Hepatic stellate cell (primary cell): ENCODE measurements at regions not wholly inside any gene's neighbourhood (a gene's known extent, or its start where the extent isn't known, plus 50 kb on each side); places are given as distances from the start of the nearest gene placed in this dataset.
"Not testable (repeated sequence)": the region's sequence is repeated elsewhere in the genome, so short reads cannot be mapped to it uniquely, and the experiment has no call there.

Experiments
- DNase-seq: peaks from one replicate; pipeline ENCODE4 v3.0.0; 2011; ENCODE audit warnings: low spot score

- no peak for DNase-seq
Measured at GRCh38 chr20:48231253-48231930, 446.1 kb upstream of the SULF2 start.

GRCh38 chr20:48230216-48230615 lies 444.9 kb upstream of the SULF2 start:
- no peak for DNase-seq

GRCh38 chr20:48227381-48227780 lies 442.1 kb upstream of the SULF2 start:
- DNase-seq = no peak

GRCh38 chr20:48226642-48227041 lies 441.4 kb upstream of the SULF2 start:
- no peak for DNase-seq

DNA sequence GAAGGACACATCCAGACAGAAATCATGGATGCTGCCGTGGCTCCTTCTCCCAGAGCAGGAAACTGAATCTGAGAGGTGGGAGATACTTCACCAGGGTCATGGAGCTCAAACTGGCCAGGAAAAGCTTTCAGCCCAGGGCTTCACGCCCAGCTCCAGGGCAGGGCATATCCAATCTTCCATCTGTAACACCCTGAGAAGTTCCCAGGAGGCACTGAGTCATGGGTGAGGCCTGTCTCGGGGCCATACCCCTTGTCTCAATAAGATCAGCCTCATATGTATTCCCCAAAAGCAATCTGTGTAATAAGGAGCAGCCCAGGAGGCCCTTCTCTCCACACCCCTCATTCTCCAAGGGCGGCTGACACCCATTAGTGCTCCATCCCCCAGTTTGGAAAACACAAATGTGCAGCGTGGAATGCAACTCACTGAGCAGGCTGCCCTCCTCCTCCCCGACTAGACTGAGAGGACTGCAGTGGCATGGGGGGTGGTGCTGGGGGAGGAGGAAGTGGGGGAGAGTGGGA lies 439.3 kb upstream of the SULF2 start:
- no peak for DNase-seq

DNA sequence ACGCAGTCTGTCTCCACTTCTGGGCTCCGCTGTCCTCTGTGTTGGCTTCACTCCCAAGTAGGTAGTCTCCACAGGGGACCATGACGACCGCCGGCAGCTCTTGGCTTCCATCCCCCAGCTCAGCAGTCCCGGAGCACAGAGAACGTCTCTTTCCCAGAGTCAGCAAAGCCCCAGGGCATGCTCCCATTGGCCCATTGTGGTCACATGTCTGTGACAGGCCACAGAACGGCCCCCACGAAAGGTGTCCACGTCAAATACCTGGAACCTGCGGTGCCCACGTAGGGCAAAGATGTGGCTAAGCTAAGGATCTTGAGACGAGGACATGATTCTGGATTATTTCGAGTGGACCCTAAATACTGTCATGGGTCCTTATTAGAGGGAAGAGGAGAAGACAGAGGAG lies 438.4 kb upstream of the SULF2 start:
- no peak for DNase-seq

DNA sequence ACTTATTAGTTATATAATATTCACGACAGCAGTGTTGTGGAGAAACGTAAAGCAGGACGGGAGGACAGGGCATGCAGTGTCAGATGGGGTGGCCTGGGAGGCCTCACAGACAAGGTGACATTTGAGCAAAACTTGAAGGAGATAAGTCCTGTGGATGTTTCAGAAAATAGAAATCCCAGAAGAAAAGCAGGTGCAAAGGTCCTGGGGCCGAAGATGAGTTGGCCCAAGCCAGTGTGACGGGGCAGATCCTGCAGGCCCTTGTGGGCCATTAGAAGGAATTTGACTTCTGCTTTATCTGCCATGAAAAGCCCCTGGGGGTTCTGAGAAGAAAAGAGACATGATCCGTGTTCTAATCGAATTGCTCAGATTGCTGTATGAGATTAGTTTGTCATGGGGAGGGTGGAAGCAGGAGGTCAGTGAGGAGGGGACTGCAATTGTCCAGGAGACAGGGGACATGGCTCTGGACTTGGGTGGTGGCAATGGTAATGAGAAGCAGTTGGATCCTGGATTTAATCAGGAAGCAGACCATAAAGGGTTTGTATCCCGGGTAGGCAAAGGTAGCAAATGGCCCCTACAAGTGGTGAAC lies 437.4 kb upstream of the SULF2 start:
- no peak for DNase-seq

DNA sequence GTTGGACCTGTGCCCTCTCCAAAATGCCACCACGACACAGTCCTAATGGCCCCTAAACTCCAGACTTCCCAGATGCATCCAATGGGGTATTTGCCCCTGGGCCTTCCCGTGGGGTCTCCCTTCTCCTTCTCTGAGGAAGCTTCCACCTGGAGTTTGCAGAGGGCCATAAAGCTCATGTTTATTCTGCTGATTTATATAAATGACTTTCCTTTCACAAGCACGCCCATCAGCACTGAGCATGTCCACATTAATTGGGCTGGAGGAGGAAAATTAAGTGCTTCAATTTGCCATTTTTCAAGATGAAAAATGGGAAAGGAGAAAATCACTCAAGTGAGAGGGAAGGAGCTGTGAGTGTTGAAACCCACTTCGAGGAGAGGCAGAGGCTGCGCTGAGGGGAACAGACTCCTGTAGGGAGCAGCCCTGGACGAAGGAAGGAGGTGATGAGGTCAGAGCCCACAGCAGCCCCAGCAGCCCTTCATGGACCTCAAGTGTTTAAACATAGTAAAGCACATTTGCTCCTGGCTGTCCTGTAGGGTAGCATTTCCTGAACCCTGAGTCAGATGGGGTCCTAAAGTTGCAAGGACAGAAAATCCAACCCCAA lies 434.9 kb upstream of the SULF2 start:
- DNase-seq = no peak

DNA sequence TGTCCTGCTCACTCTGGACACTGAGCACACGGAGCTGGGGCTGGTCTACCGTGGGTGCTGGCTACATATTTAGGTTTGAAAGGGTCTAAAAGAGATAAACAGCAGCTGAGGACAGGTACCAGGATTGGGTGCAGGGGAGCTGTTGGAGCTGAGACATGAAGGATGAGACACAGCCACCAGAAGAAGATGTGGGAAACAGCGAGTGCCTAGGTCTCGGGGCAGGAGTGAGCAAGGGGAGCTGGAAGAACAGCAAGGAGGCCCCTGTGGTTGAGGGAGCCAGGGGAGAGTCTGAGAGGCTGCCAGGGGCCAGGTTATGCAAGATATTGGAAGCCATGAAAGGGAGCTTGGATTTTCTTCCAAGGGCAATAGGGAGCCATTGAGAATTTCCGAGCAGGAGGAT lies 434.0 kb upstream of the SULF2 start:
- DNase-seq = no peak

GRCh38 chr20:48217190-48217589 lies 431.9 kb upstream of the SULF2 start:
- DNase-seq = no peak

DNA sequence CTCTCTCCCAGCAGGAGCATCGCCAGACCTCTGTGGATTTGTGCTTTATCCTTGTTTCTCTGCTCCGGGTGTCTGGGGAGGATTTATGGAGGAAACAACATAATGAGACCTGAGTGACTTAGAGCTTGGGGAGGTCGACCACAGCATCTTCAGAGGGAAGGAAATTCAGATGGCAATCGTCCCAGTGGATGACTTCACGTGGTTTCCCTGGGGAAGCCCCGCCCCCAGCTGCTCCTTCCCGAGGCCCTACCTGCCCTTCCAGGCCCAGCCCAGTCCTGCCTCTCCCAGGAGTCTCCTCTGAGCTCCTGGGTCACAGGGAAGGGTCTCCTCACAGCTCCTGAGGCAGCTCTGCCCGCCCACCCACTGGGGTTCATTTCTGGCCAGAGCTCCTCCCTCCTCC lies 430.3 kb upstream of the SULF2 start:
- DNase-seq = no peak

- DNase-seq = no peak
Measured at GRCh38 chr20:48214601-48215000, 429.3 kb upstream of the SULF2 start.

DNA sequence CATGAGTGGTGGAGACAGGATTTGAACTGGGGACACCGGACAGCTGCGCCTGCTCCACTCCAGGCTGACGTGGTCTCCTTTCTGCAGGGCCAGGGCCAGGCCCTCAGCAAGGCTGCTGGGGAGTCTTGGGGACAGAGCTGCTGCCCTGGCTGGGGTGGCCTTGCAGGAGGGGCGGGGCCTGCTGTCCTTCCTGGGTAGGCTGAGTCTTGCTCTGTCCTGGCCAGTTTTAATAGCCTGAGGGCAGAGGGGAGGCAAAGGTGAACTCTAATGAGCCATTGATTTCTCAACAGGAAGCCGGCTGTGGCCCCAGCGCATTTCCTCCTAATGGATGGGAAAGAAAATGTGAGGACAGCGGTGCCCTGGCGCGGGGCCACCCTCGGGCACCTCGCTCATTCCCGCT lies 428.4 kb upstream of the SULF2 start:
- not testable (repeated sequence) for DNase-seq

DNA sequence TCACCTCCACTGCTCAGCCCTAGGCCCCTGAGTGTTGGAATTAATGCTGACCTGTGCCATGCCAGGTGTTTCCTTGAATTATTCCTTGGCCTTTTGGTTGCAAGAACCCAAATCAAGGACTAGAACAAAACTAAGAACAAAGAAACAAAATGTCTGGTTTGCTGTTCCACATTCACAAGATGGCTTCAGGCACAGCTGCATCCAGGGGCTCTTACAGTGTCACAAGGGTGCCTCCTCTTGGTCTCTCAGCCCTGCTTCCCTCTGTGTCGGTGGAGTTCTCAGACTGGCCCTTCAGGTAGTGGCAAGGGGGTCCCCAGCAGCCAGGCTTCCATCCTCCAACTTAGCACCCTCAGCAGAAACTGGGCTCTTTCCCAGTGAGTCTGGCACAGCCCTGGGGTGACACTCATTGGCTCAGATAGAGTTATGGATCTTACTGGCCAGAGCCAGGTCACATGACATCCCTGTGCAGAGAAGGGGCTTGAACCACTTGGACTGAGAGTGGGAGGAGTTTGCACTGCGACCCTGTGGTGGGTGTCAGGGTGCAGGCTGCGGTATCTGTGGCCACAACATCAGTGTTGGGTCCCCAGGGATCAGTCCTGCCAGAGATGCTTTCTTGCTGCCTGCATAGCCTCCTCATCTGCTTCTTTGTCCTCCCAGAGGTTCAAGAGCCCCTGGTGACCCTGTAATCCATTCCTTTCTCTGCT lies 427.7 kb upstream of the SULF2 start:
- DNase-seq = no peak

DNA sequence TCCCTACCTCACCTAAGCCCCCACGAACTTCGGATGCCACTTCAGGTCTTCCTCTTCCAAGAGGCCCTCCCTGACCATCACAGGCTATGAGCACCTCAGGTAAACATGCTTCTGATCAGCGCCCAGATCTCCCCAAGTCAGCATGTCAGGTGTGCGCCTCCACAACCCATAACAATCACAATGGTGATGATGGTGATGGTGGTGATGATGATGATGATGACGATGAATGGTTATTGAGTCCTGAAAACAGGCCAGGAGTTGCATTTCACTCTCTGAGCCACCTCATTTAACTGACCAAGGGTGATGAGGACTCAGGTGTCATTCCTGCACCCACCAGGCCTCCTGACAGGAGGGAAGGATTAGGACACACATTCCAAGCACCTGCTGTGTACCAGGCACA lies 426.6 kb upstream of the SULF2 start:
- no peak for DNase-seq

- DNase-seq = no peak
Measured at GRCh38 chr20:48211238-48211637, 426.0 kb upstream of the SULF2 start.

- no peak for DNase-seq
Measured at GRCh38 chr20:48210111-48211027, 425.1 kb upstream of the SULF2 start.

- DNase-seq = no peak
Measured at GRCh38 chr20:48209102-48209501, 423.8 kb upstream of the SULF2 start.

DNA sequence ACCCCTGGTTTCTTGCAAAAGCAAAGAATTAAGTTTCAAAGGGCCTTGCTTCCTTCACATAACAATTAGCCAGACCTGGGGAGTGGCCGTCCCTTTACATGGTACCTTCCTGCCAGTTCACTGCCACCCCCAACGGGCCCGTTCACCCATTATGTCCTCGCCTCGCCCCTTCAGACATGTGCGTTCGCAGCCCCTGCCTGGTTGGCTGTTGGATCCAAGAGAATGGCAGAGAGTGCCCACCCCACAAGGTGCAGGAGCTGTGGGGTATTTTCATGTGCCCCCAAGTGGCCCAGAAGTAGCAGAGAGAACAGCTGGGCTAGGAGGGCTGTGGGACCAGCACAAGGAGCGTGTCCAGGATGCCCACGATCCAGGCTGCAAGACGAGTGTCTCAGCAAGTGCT lies 422.9 kb upstream of the SULF2 start:
- no peak for DNase-seq

DNA sequence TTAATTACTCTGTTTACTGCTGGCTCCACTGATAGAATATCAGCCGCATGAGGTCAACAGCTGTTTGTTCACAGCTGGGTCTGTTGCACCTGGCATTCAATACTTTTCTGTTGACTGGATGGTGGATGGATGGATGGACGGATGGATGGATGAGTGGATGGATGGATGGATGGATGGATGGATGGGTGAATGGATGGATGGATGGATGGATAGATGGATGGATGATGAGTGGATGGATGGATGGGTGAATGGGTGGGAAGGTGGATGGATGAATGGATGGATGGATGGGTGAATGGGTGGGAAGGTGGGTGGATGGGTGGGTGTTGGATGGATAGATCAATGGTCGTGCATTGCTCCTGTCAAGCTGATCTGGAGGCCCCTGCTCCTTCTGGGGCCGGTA lies 422.2 kb upstream of the SULF2 start:
- no peak for DNase-seq

- DNase-seq = no peak
Measured at GRCh38 chr20:48205786-48206185, 420.5 kb upstream of the SULF2 start.

GRCh38 chr20:48205281-48205782 lies 420.1 kb upstream of the SULF2 start:
- DNase-seq = no peak
